ENCODE measurements at regions not wholly inside any gene's neighbourhood (a gene's known extent, or its start where the extent isn't known, plus 50 kb on each side); places are given as distances from the start of the nearest gene placed in this dataset.

- TF ChIP-seq CTCF (IDR thresholded peaks at IDR 0.05 in 2 of 3, conservative IDR thresholded peaks at IDR 0.05 in 1 of 3; ENCODE audit: borderline replicate concordance in 1 of 3, insufficient read depth in 1 of 3, low read depth in 2 of 3, low read length in 2 of 3): no peak
- TF ChIP-seq EGR1 (IDR thresholded peaks at IDR 0.05; ENCODE audit: low read depth): no peak
- no peak for TF ChIP-seq JUND (IDR thresholded peaks at IDR 0.05)
- TF ChIP-seq EZH2 (IDR thresholded peaks at IDR 0.05): no peak
- TF ChIP-seq SP1 (IDR thresholded peaks at IDR 0.05; ENCODE audit: low read depth): no peak
- no peak for TF ChIP-seq EZH2phosphoT487 (IDR thresholded peaks at IDR 0.05; ENCODE audit: borderline replicate concordance)
- no peak for TF ChIP-seq YY1 (IDR thresholded peaks at IDR 0.05; ENCODE audit: extremely low read depth, insufficient replicate concordance, low read depth, low read length)
- TF ChIP-seq TCF7L2 (IDR thresholded peaks at IDR 0.05; ENCODE audit: borderline replicate concordance, extremely low read depth, insufficient read depth, insufficient read length): no peak
These were observed 154.5 kb upstream of the BNIP2 start for GRCh38 chr15:59843609-59844008.

All from HCT116 (cell line).